H9 (cell line): ENCODE measurements at regions not wholly inside any gene's neighbourhood (a gene's known extent, or its start where the extent isn't known, plus 50 kb on each side); places are given as distances from the start of the nearest gene placed in this dataset.

Experiments used
- DNase-seq: peaks from one replicate; pipeline ENCODE4 v3.0.0-alpha.2; 2017
- H2AFZ ChIP-seq: one replicate; pipeline ENCODE4 v1.6.1; 2013; ENCODE audit warnings: mild to moderate bottlenecking, low read length, control low read depth, moderate library complexity
- H2AK5ac ChIP-seq: 2 replicates; pipeline ENCODE4 v1.6.1; 2013; ENCODE audit warnings: low read length, control low read depth, mixed read lengths; ENCODE audit not compliant: insufficient read length
- H2BK120ac ChIP-seq: one replicate; pipeline ENCODE4 v1.6.1; 2013; ENCODE audit warnings: low read depth, mild to moderate bottlenecking, low read length, control low read depth, inconsistent platforms; ENCODE audit not compliant: poor library complexity, severe bottlenecking
- H2BK12ac ChIP-seq: 2 replicates; pipeline ENCODE4 v1.6.1; 2013; ENCODE audit warnings: low read length, control low read depth, mixed read lengths, low read depth; ENCODE audit not compliant: insufficient read length
- H2BK15ac ChIP-seq: 2 replicates; pipeline ENCODE4 v1.6.1; 2013; ENCODE audit warnings: low read depth, low read length, control low read depth
- H2BK20ac ChIP-seq: one replicate; pipeline ENCODE4 v1.6.1; 2013; ENCODE audit warnings: low read depth, mild to moderate bottlenecking, low read length, control low read depth, inconsistent platforms; ENCODE audit not compliant: poor library complexity, severe bottlenecking
- H2BK5ac ChIP-seq: 2 replicates; pipeline ENCODE4 v1.6.1; 2013; ENCODE audit warnings: low read length, control low read depth, mixed read lengths; ENCODE audit not compliant: insufficient read length
- H3K14ac ChIP-seq: 2 replicates; pipeline ENCODE4 v1.6.1; 2013; ENCODE audit warnings: low read length, control low read depth; ENCODE audit not compliant: insufficient read depth
- H3K18ac ChIP-seq: 2 replicates; pipeline ENCODE4 v1.6.1; 2013; ENCODE audit warnings: low read depth, mild to moderate bottlenecking, mixed read lengths, low read length, control low read depth; ENCODE audit not compliant: insufficient read length
- H3K23ac ChIP-seq: 2 replicates; pipeline ENCODE4 v1.6.1; 2013; ENCODE audit warnings: low read length, control low read depth, mixed read lengths, low read depth; ENCODE audit not compliant: insufficient read length
- H3K23me2 ChIP-seq: 2 replicates; pipeline ENCODE4 v1.6.1; 2013; ENCODE audit warnings: low read depth, mild to moderate bottlenecking, mixed read lengths, low read length, control low read depth; ENCODE audit not compliant: insufficient read length, poor library complexity, severe bottlenecking
- H3K27ac ChIP-seq: 2 replicates; pipeline ENCODE4 v1.5.1; 2013; ENCODE audit warnings: low read length, control low read depth, mixed read lengths, low read depth; ENCODE audit not compliant: insufficient read length
- H3K27me3 ChIP-seq: 2 replicates; pipeline ENCODE4 v1.6.1; 2013; ENCODE audit warnings: low read length, control low read depth, inconsistent platforms; ENCODE audit not compliant: insufficient read depth
- H3K4ac ChIP-seq: 2 replicates; pipeline ENCODE4 v1.6.1; 2013; ENCODE audit warnings: low read depth, mild to moderate bottlenecking, control low read depth, inconsistent platforms, low read length, moderate library complexity
- H3K4me1 ChIP-seq: 2 replicates; pipeline ENCODE4 v1.6.1; 2013; ENCODE audit warnings: low read length, control low read depth, inconsistent platforms; ENCODE audit not compliant: insufficient read depth
- H3K4me2 ChIP-seq: 2 replicates; pipeline ENCODE4 v1.6.1; 2013; ENCODE audit warnings: low read length, control low read depth, mixed read lengths; ENCODE audit not compliant: insufficient read length, insufficient read depth
- H3K56ac ChIP-seq: 2 replicates; pipeline ENCODE4 v1.6.1; 2013; ENCODE audit warnings: low read depth, mild to moderate bottlenecking, mixed read lengths, low read length, control low read depth; ENCODE audit not compliant: insufficient read length
- H3K79me1 ChIP-seq: 2 replicates; pipeline ENCODE4 v1.6.1; 2013; ENCODE audit warnings: low read depth, mild to moderate bottlenecking, moderate library complexity, low read length, control low read depth, inconsistent platforms; ENCODE audit not compliant: insufficient read depth, poor library complexity, severe bottlenecking
- H3K79me2 ChIP-seq: 2 replicates; pipeline ENCODE4 v1.6.1; 2013; ENCODE audit warnings: low read length, control low read depth, inconsistent platforms; ENCODE audit not compliant: insufficient read depth
- H3K9ac ChIP-seq: 2 replicates; pipeline ENCODE4 v1.6.1; 2013; ENCODE audit warnings: low read length, control low read depth, mixed read lengths; ENCODE audit not compliant: insufficient read length; ENCODE audit errors: extremely low read depth
- H3K9me3 ChIP-seq: one replicate; pipeline ENCODE4 v1.6.1; 2013; ENCODE audit warnings: low read depth, low read length, inconsistent platforms; ENCODE audit not compliant: control insufficient read depth
- H3T11ph ChIP-seq: one replicate; pipeline ENCODE4 v1.6.1; 2013; ENCODE audit warnings: mild to moderate bottlenecking, low read length, control low read depth, inconsistent platforms
- H4K20me1 ChIP-seq: one replicate; pipeline ENCODE4 v1.6.1; 2013; ENCODE audit not compliant: control insufficient read depth, insufficient read length, insufficient read depth
- H4K5ac ChIP-seq: 2 replicates; pipeline ENCODE4 v1.6.1; 2013; ENCODE audit warnings: low read depth, mild to moderate bottlenecking, mixed read lengths, low read length, control low read depth; ENCODE audit not compliant: insufficient read length
- H4K8ac ChIP-seq: replicated peaks from 2 replicates; pipeline ENCODE4 v1.6.1; 2013; ENCODE audit warnings: low read length, control low read depth, mixed read lengths, low read depth; ENCODE audit not compliant: insufficient read length
- H4K91ac ChIP-seq: 2 replicates; pipeline ENCODE4 v1.6.1; 2013; ENCODE audit warnings: low read depth, mild to moderate bottlenecking, moderate library complexity, mixed read lengths, low read length, control low read depth; ENCODE audit not compliant: insufficient read length
- H3K27ac Mint-ChIP-seq, 3 experiments: 2 replicates in 2 of 3; 3 replicates in 1 of 3; pipeline ENCODE4 v1.8.0; 2020 to 2021; ENCODE audit warnings: mixed read lengths in 3 of 3, mild to moderate bottlenecking in 1 of 3, moderate library complexity in 1 of 3
- H3K27me3 Mint-ChIP-seq: 2 replicates; pipeline ENCODE4 v1.8.0; 2021; ENCODE audit warnings: low read depth, mild to moderate bottlenecking, moderate library complexity, mixed read lengths
- H3K36me3 Mint-ChIP-seq, 3 experiments: 2 replicates in 2 of 3; 3 replicates in 1 of 3; pipeline ENCODE4 v1.8.0; 2020 to 2021; ENCODE audit warnings: low read depth in 3 of 3, mixed read lengths in 3 of 3; ENCODE audit not compliant: insufficient read depth in 1 of 3
- H3K4me1 Mint-ChIP-seq, 2 experiments: 2 replicates each; pipeline ENCODE4 v1.8.0; 2020; ENCODE audit warnings: mixed read lengths in 2 of 2
- H3K4me3 Mint-ChIP-seq, 2 experiments: 2 replicates in 1 of 2; 3 replicates in 1 of 2; pipeline ENCODE4 v1.8.0; 2020 to 2021; ENCODE audit warnings: mild to moderate bottlenecking in 2 of 2, mixed read lengths in 2 of 2, moderate library complexity in 1 of 2
- H3K9me3 Mint-ChIP-seq, 2 experiments: 2 replicates in 1 of 2; 3 replicates in 1 of 2; pipeline ENCODE4 v1.8.0; 2020; ENCODE audit warnings: mild to moderate bottlenecking in 2 of 2, mixed read lengths in 2 of 2, moderate library complexity in 1 of 2
- CTCF ChIP-seq: fragments of 200-600 bp; sonication (generic); conservative IDR thresholded peaks from 3 replicates; pipeline ENCODE4 v1.8.0; 2021; ENCODE audit warnings: antibody characterized with exemption, mild to moderate bottlenecking
- WGBS: extraction: QIAGEN DNeasy Blood & Tissue Kit; methylation state at CpG from one replicate; pipeline ENCODE4 v1.1.7; 2013; ENCODE audit warnings: missing lambda C conversion rate, low lambda C conversion rate, mixed read lengths; ENCODE audit not compliant: insufficient read length; ENCODE audit errors: extremely low coverage; 5-methylcytosine and 5-hydroxymethylcytosine counted together

DNA sequence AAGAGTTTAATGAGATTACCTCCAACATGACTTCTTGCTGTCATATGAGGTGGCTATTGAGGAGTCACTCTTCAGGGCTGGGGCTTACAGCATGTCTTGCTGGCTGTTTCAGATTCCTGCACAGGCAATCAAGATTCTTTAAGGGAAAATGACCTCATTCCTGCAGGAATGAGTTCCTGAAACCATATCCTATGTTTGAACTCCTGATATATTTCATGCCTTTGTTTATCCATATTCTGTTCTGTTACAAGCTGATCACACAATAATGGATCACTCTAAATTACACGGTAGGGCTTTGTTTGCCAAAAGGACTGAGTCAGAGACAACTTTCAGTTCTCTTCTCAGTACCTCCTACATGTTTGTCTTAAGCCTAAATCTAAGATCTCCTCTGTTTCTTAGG is 879.8 kb upstream of the PIK3C3 start:
- Histone ChIP-seq H3K79me2 (no peaks in the 10 kb centered on the region), H3K56ac (no peak overlapping the region), H3K4me2 (no peak overlapping the region), H3K4me1 (no peaks in the 10 kb centered on the region), H3K18ac (no peak overlapping the region), H2BK15ac (no peak overlapping the region), H4K5ac (no peak overlapping the region), H4K8ac (no peak overlapping the region), H2AFZ (no peak overlapping the region), H3K14ac (no peak overlapping the region), H3K23me2 (no peaks in the 10 kb centered on the region), H2BK12ac (no peak overlapping the region), H3T11ph (no peak overlapping the region), H3K9ac (no peak overlapping the region), H4K20me1 (no peaks in the 10 kb centered on the region), H2AK5ac (no peak overlapping the region), H2BK120ac (no peak overlapping the region), H2BK20ac (no peak overlapping the region), H3K27me3 (no peaks in the 10 kb centered on the region), H3K79me1 (no peaks in the 10 kb centered on the region), H3K27ac (no peak overlapping the region), H2BK5ac (no peak overlapping the region), H3K9me3 (no peaks in the 10 kb centered on the region), H4K91ac (no peak overlapping the region), H3K23ac (no peak overlapping the region), H3K4ac (no peak overlapping the region)
- Mint-ChIP-seq H3K36me3 (no peaks in the 10 kb centered on the region), H3K27ac (no peak overlapping the region; a peak in 1 of 7 replicates), H3K4me3 (no peak overlapping the region), H3K9me3 (no peaks in the 10 kb centered on the region), H3K4me1 (no peaks in the 10 kb centered on the region), H3K27me3 (no peaks in the 10 kb centered on the region)
- no peak for TF ChIP-seq CTCF
- no CpG with 5 or more reads among the region's 1 CpG for WGBS
- no peak for DNase-seq
